Sigmoid colon (tissue), 4 donors: ENCODE measurements at regions not wholly inside any gene's neighbourhood (a gene's known extent, or its start where the extent isn't known, plus 50 kb on each side); places are given as distances from the start of the nearest gene placed in this dataset.

ENCODE experiments used
- EP300 ChIP-seq, 4 donors: sonication (generic); formaldehyde crosslinking; IDR thresholded peaks; one replicate each; pipeline ENCODE4 v1.6.1; 2017; ENCODE audit warnings: antibody characterized with exemption in 4 of 4
- POLR2A ChIP-seq, 2 donors: fragments of 450-650 bp; IDR thresholded peaks; one replicate each; pipeline ENCODE4 v1.6.1; 2016; ENCODE audit warnings: antibody characterized with exemption in 2 of 2, mild to moderate bottlenecking in 2 of 2, moderate library complexity in 2 of 2
- POLR2AphosphoS5 ChIP-seq, 4 donors: sonication (generic); formaldehyde crosslinking; IDR thresholded peaks; one replicate each; pipeline ENCODE4 v1.6.1; 2017; ENCODE audit warnings: antibody characterized with exemption in 4 of 4
- TF ChIP-seq, protein P1 (sequence below), 4 experiments: fragments of 450-650 bp in 3 of 4; fragments of 200-600 bp in 1 of 4; IDR thresholded peaks; one replicate each; pipeline ENCODE4 v1.5.1; 2016 to 2019; ENCODE audit warnings: antibody characterized with exemption in 4 of 4, mild to moderate bottlenecking in 3 of 4, moderate library complexity in 2 of 4

DNA sequence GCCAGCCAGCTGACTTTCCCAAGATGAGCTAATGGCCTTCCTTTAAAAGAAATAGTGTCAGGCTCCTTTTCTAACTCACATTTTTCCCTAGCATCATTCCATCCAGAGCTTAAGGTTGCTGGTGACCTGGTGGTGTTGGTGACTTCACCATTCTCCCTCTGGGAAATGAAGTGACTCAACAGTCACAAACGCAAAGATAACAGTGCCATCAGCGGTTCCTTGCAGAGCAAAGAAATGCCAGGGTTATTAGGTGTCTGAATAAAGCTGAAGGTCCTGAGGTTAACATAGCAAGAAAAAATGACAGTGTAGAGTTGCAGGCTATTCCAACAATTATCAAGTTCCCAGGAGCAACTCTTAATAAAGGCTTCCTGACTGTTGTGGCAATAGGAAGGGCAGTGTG lies 111.8 kb upstream of the SLC44A1 start:
- TF ChIP-seq POLR2A (IDR thresholded peaks at IDR 0.05) (no peak), POLR2AphosphoS5 (IDR thresholded peaks at IDR 0.05) (no peak), EP300 (IDR thresholded peaks at IDR 0.05) (no peak)
- TF ChIP-seq, protein P1, sequence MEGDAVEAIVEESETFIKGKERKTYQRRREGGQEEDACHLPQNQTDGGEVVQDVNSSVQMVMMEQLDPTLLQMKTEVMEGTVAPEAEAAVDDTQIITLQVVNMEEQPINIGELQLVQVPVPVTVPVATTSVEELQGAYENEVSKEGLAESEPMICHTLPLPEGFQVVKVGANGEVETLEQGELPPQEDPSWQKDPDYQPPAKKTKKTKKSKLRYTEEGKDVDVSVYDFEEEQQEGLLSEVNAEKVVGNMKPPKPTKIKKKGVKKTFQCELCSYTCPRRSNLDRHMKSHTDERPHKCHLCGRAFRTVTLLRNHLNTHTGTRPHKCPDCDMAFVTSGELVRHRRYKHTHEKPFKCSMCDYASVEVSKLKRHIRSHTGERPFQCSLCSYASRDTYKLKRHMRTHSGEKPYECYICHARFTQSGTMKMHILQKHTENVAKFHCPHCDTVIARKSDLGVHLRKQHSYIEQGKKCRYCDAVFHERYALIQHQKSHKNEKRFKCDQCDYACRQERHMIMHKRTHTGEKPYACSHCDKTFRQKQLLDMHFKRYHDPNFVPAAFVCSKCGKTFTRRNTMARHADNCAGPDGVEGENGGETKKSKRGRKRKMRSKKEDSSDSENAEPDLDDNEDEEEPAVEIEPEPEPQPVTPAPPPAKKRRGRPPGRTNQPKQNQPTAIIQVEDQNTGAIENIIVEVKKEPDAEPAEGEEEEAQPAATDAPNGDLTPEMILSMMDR (IDR thresholded peaks at IDR 0.05), result no peak
